ENCODE measurements at regions not wholly inside any gene's neighbourhood (a gene's known extent, or its start where the extent isn't known, plus 50 kb on each side); places are given as distances from the start of the nearest gene placed in this dataset.
"Not testable (repeated sequence)": the region's sequence is repeated elsewhere in the genome, so short reads cannot be mapped to it uniquely, and the experiment has no call there.

DNA sequence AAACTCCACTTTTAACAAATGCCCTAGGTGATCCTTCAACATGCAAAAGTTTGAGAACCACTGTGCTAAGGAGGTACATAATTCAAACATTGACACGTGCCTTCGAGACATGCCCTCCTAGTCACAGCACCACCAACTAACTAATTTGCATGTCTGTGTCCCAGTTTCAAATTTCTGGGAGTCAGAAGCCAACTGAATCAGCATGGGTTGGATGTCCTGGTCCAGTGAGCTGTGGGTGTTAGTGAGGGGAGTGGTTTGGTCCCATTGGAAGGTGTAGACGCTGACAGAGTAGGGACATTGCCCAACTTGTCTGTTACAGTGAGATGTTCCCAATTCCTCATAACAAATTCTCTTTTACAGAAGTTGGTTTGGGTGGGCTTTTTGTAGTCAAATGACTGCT lies 67.3 kb upstream of the ADPGK start:
- TF ChIP-seq MYC (IDR thresholded peaks at IDR 0.05; ENCODE audit: low read depth, low read length) (no peak), POLR2A (IDR thresholded peaks at IDR 0.05; ENCODE audit: extremely low read depth, insufficient read length) (no peak)
- TF ChIP-seq, protein P1, sequence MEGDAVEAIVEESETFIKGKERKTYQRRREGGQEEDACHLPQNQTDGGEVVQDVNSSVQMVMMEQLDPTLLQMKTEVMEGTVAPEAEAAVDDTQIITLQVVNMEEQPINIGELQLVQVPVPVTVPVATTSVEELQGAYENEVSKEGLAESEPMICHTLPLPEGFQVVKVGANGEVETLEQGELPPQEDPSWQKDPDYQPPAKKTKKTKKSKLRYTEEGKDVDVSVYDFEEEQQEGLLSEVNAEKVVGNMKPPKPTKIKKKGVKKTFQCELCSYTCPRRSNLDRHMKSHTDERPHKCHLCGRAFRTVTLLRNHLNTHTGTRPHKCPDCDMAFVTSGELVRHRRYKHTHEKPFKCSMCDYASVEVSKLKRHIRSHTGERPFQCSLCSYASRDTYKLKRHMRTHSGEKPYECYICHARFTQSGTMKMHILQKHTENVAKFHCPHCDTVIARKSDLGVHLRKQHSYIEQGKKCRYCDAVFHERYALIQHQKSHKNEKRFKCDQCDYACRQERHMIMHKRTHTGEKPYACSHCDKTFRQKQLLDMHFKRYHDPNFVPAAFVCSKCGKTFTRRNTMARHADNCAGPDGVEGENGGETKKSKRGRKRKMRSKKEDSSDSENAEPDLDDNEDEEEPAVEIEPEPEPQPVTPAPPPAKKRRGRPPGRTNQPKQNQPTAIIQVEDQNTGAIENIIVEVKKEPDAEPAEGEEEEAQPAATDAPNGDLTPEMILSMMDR (IDR thresholded peaks at IDR 0.05; ENCODE audit: low read depth, low read length): no peak
- TF ChIP-seq, protein P2, sequence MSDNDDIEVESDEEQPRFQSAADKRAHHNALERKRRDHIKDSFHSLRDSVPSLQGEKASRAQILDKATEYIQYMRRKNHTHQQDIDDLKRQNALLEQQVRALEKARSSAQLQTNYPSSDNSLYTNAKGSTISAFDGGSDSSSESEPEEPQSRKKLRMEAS (IDR thresholded peaks at IDR 0.05; ENCODE audit: low read depth, low read length): no peak
- DNase-seq (ENCODE audit: low read depth): no peak
- H3K4me3 ChIP-seq (ENCODE audit: low read depth, low read length): no peak overlapping the region

DNA sequence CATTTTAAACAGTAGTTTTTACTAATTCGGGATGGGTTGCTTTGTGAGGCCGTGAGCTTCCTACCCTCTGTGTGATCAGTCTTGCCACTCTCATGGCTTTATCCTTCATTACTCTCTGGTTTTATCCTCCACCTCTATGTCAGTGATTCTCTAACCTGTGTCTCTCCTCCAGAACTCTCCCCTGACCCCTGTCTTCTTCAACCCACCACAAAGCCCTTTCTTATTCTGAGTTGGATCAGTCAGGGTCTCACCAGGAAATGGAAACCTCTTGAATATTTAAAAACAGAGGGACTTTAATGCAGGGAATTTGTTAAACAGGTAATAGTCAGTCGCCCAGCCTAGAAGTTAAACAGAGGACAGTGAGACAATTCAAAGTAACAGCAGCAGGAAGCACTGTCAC lies 64.2 kb upstream of the ADPGK start:
- no peak for DNase-seq (ENCODE audit: low read depth)
- TF ChIP-seq, protein P2 (IDR thresholded peaks at IDR 0.05; ENCODE audit: low read depth, low read length): no peak
- TF ChIP-seq, protein P1 (IDR thresholded peaks at IDR 0.05; ENCODE audit: low read depth, low read length): no peak
- no peak for TF ChIP-seq POLR2A (IDR thresholded peaks at IDR 0.05; ENCODE audit: extremely low read depth, insufficient read length)
- TF ChIP-seq MYC (IDR thresholded peaks at IDR 0.05; ENCODE audit: low read depth, low read length): no peak
- H3K4me3 ChIP-seq (ENCODE audit: low read depth, low read length): no peak overlapping the region

DNA sequence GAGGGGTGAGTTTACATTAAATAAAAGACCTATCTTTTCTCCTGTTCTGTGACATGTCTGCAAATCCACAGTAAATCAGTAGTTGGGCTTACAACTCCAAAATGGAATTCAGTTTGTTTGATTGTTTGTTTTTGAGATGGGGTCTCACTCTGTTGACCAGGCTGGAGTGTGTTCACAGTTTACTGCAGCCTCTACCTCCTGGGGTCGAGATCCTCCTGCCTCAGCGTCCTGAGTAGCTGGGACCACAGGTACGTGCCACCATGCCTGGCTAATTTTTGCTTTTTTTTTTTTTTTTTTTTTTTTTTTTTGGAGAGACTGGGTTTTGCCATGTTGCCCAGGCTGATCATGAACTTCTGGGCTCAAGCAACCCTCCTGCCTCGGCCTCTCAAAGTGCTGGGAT lies 63.5 kb upstream of the ADPGK start:
- H3K4me3 ChIP-seq (ENCODE audit: low read depth, low read length): no peak overlapping the region
- DNase-seq (ENCODE audit: low read depth): no peak
- TF ChIP-seq MYC (IDR thresholded peaks at IDR 0.05; ENCODE audit: low read depth, low read length) (no peak), POLR2A (IDR thresholded peaks at IDR 0.05; ENCODE audit: extremely low read depth, insufficient read length) (no peak)
- TF ChIP-seq, protein P1 (IDR thresholded peaks at IDR 0.05; ENCODE audit: low read depth, low read length): no peak
- TF ChIP-seq, protein P2 (IDR thresholded peaks at IDR 0.05; ENCODE audit: low read depth, low read length): no peak

DNA sequence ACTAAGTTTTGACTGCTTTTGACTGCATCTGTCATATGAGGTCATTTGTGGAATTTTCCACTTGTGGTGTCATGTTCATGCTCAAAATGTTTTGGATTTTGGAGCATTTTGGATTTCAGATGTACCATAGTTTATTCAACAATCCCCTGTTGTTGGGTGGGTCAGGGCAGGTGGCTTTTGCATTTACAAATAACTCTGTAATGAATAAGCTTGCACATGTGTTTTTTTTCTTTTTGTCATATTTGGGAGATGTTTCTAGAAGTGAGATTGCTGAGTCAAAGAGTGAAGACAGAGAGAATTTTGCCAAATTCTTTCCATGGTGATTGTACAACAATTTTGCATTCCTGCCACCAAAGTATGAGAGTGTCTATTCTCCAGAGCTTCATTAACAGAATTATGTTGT lies 62.4 kb upstream of the ADPGK start:
- H3K4me3 ChIP-seq (ENCODE audit: low read depth, low read length): no peak overlapping the region
- DNase-seq (ENCODE audit: low read depth): no peak
- TF ChIP-seq, protein P1 (IDR thresholded peaks at IDR 0.05; ENCODE audit: low read depth, low read length): no peak
- TF ChIP-seq POLR2A (IDR thresholded peaks at IDR 0.05; ENCODE audit: extremely low read depth, insufficient read length): no peak
- TF ChIP-seq, protein P2 (IDR thresholded peaks at IDR 0.05; ENCODE audit: low read depth, low read length): no peak
- TF ChIP-seq MYC (IDR thresholded peaks at IDR 0.05; ENCODE audit: low read depth, low read length): no peak

DNA sequence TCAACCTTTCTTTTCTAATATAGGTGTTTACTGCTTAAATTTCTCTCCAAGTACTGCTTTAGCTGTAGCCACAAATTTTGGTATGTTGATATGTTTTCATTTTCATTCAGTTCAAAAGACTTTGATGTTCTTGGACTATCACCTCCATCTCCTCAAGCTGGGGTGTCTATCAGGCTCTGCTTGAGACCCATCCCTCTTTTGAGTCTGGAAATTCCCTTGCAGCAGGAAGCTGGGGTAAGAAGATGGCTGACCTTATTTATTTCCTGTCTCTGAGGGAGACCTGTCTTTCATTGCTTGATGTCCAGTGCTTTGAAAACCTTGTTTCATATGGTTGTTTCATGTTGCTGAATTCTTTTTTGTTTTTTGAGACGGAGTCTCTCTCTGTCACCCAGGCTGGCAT lies 60.5 kb upstream of the ADPGK start:
- TF ChIP-seq, protein P1 (IDR thresholded peaks at IDR 0.05; ENCODE audit: low read depth, low read length): no peak
- no peak for TF ChIP-seq POLR2A (IDR thresholded peaks at IDR 0.05; ENCODE audit: extremely low read depth, insufficient read length)
- TF ChIP-seq, protein P2 (IDR thresholded peaks at IDR 0.05; ENCODE audit: low read depth, low read length): no peak
- no peak for TF ChIP-seq MYC (IDR thresholded peaks at IDR 0.05; ENCODE audit: low read depth, low read length)
- no peak overlapping the region for H3K4me3 ChIP-seq (ENCODE audit: low read depth, low read length)
- no peak for DNase-seq (ENCODE audit: low read depth)

DNA sequence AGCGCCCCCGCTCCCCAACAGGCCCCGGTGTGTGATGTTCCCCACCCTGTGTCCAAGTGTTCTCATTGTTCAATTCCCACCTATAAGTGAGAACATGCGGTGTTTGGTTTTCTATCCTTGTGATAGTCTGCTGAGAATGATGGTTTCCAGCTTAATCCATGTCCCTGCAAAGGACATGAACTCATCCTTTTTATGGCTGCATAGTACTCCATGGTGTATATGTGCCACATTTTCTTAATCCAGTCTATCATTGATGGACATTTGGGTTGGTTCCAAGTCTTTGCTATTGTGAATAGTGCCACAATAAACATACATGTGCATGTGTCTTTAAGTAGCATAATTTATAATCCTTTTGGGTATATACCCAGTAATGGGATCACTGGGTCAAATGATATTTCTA lies 59.8 kb upstream of the ADPGK start:
- H3K4me3 ChIP-seq (ENCODE audit: low read depth, low read length); DNase-seq (ENCODE audit: low read depth): not testable (repeated sequence)
